Keratinocyte (primary cell): ENCODE measurements at regions not wholly inside any gene's neighbourhood (a gene's known extent, or its start where the extent isn't known, plus 50 kb on each side); places are given as distances from the start of the nearest gene placed in this dataset.

ENCODE experiments used
- EZH2 ChIP-seq: IDR thresholded peaks from one replicate; pipeline ENCODE4 v1.6.1; 2012; ENCODE audit warnings: inconsistent platforms, mild to moderate bottlenecking, low read length, moderate library complexity
- TF ChIP-seq, protein P1 (sequence below), 3 experiments: IDR thresholded peaks in 1 of 3; conservative IDR thresholded peaks in 1 of 3; optimal IDR thresholded peaks in 1 of 3; 2 replicates in 2 of 3; 3 replicates in 1 of 3; pipeline versions ENCODE3 to v1.5.1; 2011; ENCODE audit warnings: low read length in 3 of 3, mild to moderate bottlenecking in 3 of 3, moderate library complexity in 2 of 3, control low read depth in 1 of 3, inconsistent platforms in 1 of 3; ENCODE audit not compliant: insufficient read depth in 2 of 3; ENCODE audit errors: extremely low read depth in 1 of 3

- TF ChIP-seq, protein P1, sequence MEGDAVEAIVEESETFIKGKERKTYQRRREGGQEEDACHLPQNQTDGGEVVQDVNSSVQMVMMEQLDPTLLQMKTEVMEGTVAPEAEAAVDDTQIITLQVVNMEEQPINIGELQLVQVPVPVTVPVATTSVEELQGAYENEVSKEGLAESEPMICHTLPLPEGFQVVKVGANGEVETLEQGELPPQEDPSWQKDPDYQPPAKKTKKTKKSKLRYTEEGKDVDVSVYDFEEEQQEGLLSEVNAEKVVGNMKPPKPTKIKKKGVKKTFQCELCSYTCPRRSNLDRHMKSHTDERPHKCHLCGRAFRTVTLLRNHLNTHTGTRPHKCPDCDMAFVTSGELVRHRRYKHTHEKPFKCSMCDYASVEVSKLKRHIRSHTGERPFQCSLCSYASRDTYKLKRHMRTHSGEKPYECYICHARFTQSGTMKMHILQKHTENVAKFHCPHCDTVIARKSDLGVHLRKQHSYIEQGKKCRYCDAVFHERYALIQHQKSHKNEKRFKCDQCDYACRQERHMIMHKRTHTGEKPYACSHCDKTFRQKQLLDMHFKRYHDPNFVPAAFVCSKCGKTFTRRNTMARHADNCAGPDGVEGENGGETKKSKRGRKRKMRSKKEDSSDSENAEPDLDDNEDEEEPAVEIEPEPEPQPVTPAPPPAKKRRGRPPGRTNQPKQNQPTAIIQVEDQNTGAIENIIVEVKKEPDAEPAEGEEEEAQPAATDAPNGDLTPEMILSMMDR (optimal IDR thresholded peaks at IDR 0.05 in 1 of 3, IDR thresholded peaks at IDR 0.05 in 1 of 3, conservative IDR thresholded peaks at IDR 0.05 in 1 of 3; ENCODE audit: extremely low read depth in 1 of 3, insufficient read depth in 2 of 3, low read length in 3 of 3), result no peak
- TF ChIP-seq EZH2, result no peak
Measured at GRCh38 chr2:122542646-122543045, 787.2 kb downstream of the TSN start.
